Glutamatergic neuron (in vitro differentiated cells): ENCODE measurements at regions not wholly inside any gene's neighbourhood (a gene's known extent, or its start where the extent isn't known, plus 50 kb on each side); places are given as distances from the start of the nearest gene placed in this dataset.

ENCODE experiments used
- DNase-seq: peaks from one replicate; pipeline ENCODE4 v3.0.0; 2022
- H3K27ac Mint-ChIP-seq: one replicate; pipeline ENCODE4 v1.8.0; 2020; ENCODE audit warnings: mild to moderate bottlenecking, mixed read lengths, inconsistent platforms; ENCODE audit not compliant: unreplicated experiment
- H3K27me3 Mint-ChIP-seq: one replicate; pipeline ENCODE4 v1.8.0; 2020; ENCODE audit warnings: mild to moderate bottlenecking, moderate library complexity, mixed read lengths, inconsistent platforms; ENCODE audit not compliant: unreplicated experiment
- H3K36me3 Mint-ChIP-seq: one replicate; pipeline ENCODE4 v1.8.0; 2020; ENCODE audit warnings: mild to moderate bottlenecking, mixed read lengths, inconsistent platforms; ENCODE audit not compliant: unreplicated experiment
- H3K4me1 Mint-ChIP-seq: one replicate; pipeline ENCODE4 v1.8.0; 2020; ENCODE audit warnings: mild to moderate bottlenecking, low read depth, mixed read lengths, inconsistent platforms; ENCODE audit not compliant: unreplicated experiment
- H3K4me3 Mint-ChIP-seq: one replicate; pipeline ENCODE4 v1.8.0; 2020; ENCODE audit warnings: mild to moderate bottlenecking, mixed read lengths, inconsistent platforms; ENCODE audit not compliant: unreplicated experiment
- H3K9me3 Mint-ChIP-seq: one replicate; pipeline ENCODE4 v1.8.0; 2020; ENCODE audit warnings: mild to moderate bottlenecking, moderate library complexity, mixed read lengths, inconsistent platforms; ENCODE audit not compliant: unreplicated experiment
- TF ChIP-seq, protein P1 (sequence below): fragments of 200-600 bp; sonication (generic); IDR thresholded peaks from one replicate; pipeline ENCODE4 v1.5.0; 2021; ENCODE audit not compliant: partially characterized antibody, unreplicated experiment

DNA sequence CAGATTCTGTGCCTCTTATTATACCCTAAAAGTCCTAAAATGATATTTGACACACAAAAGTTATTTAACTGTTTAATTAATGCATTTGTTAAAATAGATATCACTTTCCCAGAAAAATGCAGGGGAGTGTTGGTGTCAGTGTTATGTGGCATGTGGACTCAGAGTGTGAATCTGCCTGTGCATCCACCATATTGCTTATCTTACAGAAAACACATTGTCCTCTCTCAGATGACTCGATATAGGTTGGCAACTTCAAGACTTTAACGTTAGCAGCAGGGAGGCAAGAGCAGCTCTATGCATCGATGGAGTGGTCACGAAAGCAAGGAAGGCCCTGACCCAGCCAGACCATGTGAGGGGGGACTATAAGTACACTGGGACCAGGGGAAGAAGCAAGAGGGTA is 165.4 kb upstream of the DCBLD2 start:
- no peaks in the 10 kb centered on the region for H3K4me1 Mint-ChIP-seq
- H3K4me3 Mint-ChIP-seq: no peak overlapping the region
- no peak for DNase-seq
- peaks cover 4% of the 10 kb centered on the region for H3K27me3 Mint-ChIP-seq
- no peak overlapping the region for H3K27ac Mint-ChIP-seq
- no peaks in the 10 kb centered on the region for H3K36me3 Mint-ChIP-seq
- TF ChIP-seq, protein P1, sequence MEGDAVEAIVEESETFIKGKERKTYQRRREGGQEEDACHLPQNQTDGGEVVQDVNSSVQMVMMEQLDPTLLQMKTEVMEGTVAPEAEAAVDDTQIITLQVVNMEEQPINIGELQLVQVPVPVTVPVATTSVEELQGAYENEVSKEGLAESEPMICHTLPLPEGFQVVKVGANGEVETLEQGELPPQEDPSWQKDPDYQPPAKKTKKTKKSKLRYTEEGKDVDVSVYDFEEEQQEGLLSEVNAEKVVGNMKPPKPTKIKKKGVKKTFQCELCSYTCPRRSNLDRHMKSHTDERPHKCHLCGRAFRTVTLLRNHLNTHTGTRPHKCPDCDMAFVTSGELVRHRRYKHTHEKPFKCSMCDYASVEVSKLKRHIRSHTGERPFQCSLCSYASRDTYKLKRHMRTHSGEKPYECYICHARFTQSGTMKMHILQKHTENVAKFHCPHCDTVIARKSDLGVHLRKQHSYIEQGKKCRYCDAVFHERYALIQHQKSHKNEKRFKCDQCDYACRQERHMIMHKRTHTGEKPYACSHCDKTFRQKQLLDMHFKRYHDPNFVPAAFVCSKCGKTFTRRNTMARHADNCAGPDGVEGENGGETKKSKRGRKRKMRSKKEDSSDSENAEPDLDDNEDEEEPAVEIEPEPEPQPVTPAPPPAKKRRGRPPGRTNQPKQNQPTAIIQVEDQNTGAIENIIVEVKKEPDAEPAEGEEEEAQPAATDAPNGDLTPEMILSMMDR: no peak
- H3K9me3 Mint-ChIP-seq: peaks cover 1% of the 10 kb centered on the region

DNA sequence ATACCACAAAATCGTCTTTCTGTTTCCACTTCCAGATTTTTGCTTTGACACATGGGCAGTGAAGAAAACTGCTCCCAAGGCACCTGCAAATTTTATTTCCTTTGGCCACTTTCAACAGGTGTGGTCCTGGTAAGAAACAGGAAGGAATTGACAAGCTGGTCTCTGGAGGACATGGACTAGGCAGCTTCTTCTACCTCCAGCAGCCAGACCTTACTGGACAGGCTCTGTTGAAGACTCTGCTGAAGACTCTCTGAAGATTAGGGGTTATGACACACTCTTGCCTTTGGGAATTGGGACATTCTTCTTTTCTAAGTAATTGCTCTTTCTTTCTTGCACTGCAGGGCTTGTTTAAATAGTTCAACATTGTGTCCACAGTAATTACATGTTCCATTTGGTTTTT is 147.7 kb upstream of the DCBLD2 start:
- no peak overlapping the region for H3K27ac Mint-ChIP-seq
- no peak overlapping the region for H3K4me3 Mint-ChIP-seq
- no peaks in the 10 kb centered on the region for H3K36me3 Mint-ChIP-seq
- no peak for DNase-seq
- H3K4me1 Mint-ChIP-seq: no peaks in the 10 kb centered on the region
- no peaks in the 10 kb centered on the region for H3K27me3 Mint-ChIP-seq
- H3K9me3 Mint-ChIP-seq: no peaks in the 10 kb centered on the region
- TF ChIP-seq, protein P1: no peak

DNA sequence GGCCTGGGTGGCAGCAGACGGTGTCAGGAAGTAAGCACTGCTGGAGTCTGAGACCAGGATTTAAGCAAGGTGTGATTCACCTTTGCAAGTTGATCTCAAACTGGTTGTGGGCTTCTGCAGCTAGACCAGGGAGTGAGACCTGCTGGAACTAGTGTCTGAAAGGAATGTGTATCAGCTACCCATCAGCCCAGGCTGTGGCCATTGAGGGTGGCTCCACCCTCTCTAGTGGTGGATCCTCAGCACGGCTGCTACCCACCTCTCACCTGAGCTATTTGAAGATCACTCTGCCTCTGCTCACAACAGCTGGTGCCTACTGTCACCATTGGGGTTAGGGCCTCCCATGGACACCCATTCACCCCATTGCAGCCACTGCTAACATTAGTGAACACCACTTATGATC is 140.3 kb upstream of the DCBLD2 start:
- Mint-ChIP-seq H3K4me1 (no peaks in the 10 kb centered on the region), H3K9me3 (no peaks in the 10 kb centered on the region), H3K27ac (no peak overlapping the region), H3K27me3 (no peaks in the 10 kb centered on the region), H3K4me3 (no peak overlapping the region), H3K36me3 (no peaks in the 10 kb centered on the region)
- TF ChIP-seq, protein P1: no peak
- no peak for DNase-seq

DNA sequence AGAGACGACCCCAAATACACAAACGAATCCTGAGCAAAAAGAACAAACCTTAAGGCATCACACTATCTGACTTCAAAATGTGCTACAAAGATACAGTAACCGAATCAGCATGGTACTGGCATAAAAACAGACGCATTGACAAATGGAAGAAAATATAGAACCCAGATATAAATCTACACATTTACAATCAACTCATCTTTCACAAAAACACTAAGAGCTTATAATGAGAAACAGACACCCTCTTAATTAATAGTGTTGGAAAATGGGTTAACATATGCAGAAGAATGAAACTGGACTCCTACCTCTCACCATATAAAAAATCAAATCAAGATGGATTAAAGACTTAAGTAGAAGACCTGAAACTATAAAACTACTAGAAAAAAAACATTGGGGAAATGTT is 130.3 kb upstream of the DCBLD2 start:
- TF ChIP-seq, protein P1: no peak
- DNase-seq: no peak
- Mint-ChIP-seq H3K27ac (no peak overlapping the region), H3K9me3 (no peaks in the 10 kb centered on the region), H3K4me3 (no peak overlapping the region), H3K36me3 (peaks cover 5% of the 10 kb centered on the region), H3K4me1 (no peaks in the 10 kb centered on the region), H3K27me3 (no peaks in the 10 kb centered on the region)

DNA sequence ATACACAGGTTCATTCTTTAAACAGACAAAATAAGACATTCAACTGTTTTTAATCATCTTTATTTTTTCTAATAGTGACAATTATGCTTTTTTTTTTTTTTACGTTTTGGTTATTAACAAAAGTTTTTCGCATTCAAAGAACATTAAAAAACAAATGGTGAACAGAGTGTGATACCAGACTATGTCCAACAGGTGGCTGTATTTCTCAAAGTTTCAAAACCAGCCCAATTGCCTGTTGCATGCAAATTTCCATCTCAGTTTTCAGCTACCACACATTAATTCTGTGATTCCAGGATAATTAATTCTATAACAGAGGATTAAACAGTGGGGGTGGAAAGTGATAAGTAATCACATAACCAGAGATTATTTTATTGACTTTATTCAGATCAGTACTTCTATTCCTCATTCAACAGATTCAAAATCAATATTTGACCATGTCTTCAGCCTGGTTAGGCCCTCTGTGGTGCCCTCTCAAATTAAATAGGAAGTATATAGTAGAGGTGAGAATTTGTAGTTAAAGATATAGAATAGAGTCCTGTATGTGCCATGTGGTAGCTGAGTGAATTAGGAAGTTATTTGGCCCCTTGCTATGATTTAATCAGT is 122.2 kb upstream of the DCBLD2 start:
- no peak for DNase-seq
- Mint-ChIP-seq H3K36me3 (peaks cover 5% of the 10 kb centered on the region), H3K9me3 (no peaks in the 10 kb centered on the region), H3K27ac (no peak overlapping the region), H3K4me3 (no peak overlapping the region), H3K27me3 (no peaks in the 10 kb centered on the region), H3K4me1 (no peaks in the 10 kb centered on the region)
- TF ChIP-seq, protein P1: peak; percentile 45
